WTC11 (cell line): ENCODE measurements at regions not wholly inside any gene's neighbourhood (a gene's known extent, or its start where the extent isn't known, plus 50 kb on each side); places are given as distances from the start of the nearest gene placed in this dataset.
A peak's percentile ranks its signal among the peaks of the same experiment; 100 is the strongest.

Source experiments
- ATAC-seq: fragments of 200-7000 bp; cut with Tn5 transposase; 2 replicates; pipeline ENCODE4 v1.10.0; 2021; ENCODE audit warnings: mild to moderate bottlenecking, moderate library complexity
- CTCF ChIA-PET: fragments of 300-600 bp; sonication (Branson Sonifier 250); formaldehyde crosslinking; loops from one replicate; lab custom pipeline; 2021; ENCODE audit warnings: antibody characterized with exemption; lab: Charles Lee
- POLR2A ChIA-PET: fragments of 350-600 bp; sonication (Branson Sonifier 250); formaldehyde crosslinking; loops from one replicate; lab custom pipeline; 2021; ENCODE audit warnings: antibody characterized with exemption; lab: Charles Lee
- DNase-seq: peaks from one replicate; pipeline ENCODE4 v3.0.0; 2021; ENCODE audit warnings: low spot score
- H3K27ac Mint-ChIP-seq: 2 replicates; pipeline ENCODE4 v1.8.0; 2021; ENCODE audit warnings: mixed read lengths
- H3K27me3 Mint-ChIP-seq: 2 replicates; pipeline ENCODE4 v1.8.0; 2021; ENCODE audit warnings: low read depth, mild to moderate bottlenecking, moderate library complexity, mixed read lengths
- H3K36me3 Mint-ChIP-seq: 2 replicates; pipeline ENCODE4 v1.8.0; 2021; ENCODE audit warnings: mixed read lengths
- H3K4me1 Mint-ChIP-seq: 2 replicates; pipeline ENCODE4 v1.8.0; 2022; ENCODE audit warnings: mixed read lengths
- H3K4me3 Mint-ChIP-seq: 2 replicates; pipeline ENCODE4 v1.8.0; 2021; ENCODE audit warnings: mild to moderate bottlenecking, moderate library complexity, mixed read lengths
- H3K9me3 Mint-ChIP-seq: 2 replicates; pipeline ENCODE4 v1.8.0; 2021; ENCODE audit warnings: mixed read lengths
- CREM ChIP-seq: sonication (generic); formaldehyde crosslinking; IDR thresholded peaks from 2 replicates; pipeline ENCODE4 v1.8.1; 2022; ENCODE audit warnings: mild to moderate bottlenecking, missing genetic modification reagents, moderate library complexity
- E2F5 ChIP-seq: sonication (generic); formaldehyde crosslinking; IDR thresholded peaks from 2 replicates; pipeline ENCODE4 v1.8.1; 2022; ENCODE audit warnings: mild to moderate bottlenecking, moderate library complexity, missing genetic modification reagents
- ELF4 ChIP-seq: sonication (generic); formaldehyde crosslinking; IDR thresholded peaks from 2 replicates; pipeline ENCODE4 v1.8.1; 2022; ENCODE audit warnings: low read depth, mild to moderate bottlenecking, moderate library complexity, missing genetic modification reagents
- ETV6 ChIP-seq: sonication (generic); formaldehyde crosslinking; IDR thresholded peaks from 2 replicates; pipeline ENCODE4 v1.8.1; 2022; ENCODE audit warnings: mild to moderate bottlenecking, missing genetic modification reagents
- FOXJ3 ChIP-seq: sonication (generic); formaldehyde crosslinking; IDR thresholded peaks from 2 replicates; pipeline ENCODE4 v1.9.0; 2021; ENCODE audit warnings: missing genetic modification reagents, mild to moderate bottlenecking, borderline replicate concordance
- FOXP4 ChIP-seq: sonication (generic); formaldehyde crosslinking; IDR thresholded peaks from 2 replicates; pipeline ENCODE4 v1.8.0; 2022; ENCODE audit warnings: mild to moderate bottlenecking, missing genetic modification reagents
- GTF2I ChIP-seq: fragments of 250-450 bp; sonication (Bioruptor Pico); conservative IDR thresholded peaks from 2 replicates; pipeline ENCODE4 v1.4.0; 2021; ENCODE audit warnings: mild to moderate bottlenecking
- IRF1 ChIP-seq: sonication (generic); formaldehyde crosslinking; IDR thresholded peaks from 2 replicates; pipeline ENCODE4 v1.8.0; 2023; ENCODE audit warnings: missing genetic modification reagents
- NR3C1 ChIP-seq: sonication (generic); formaldehyde crosslinking; conservative IDR thresholded peaks from 2 replicates; pipeline ENCODE4 v1.8.1; 2023; ENCODE audit warnings: low read depth, mild to moderate bottlenecking, missing genetic modification reagents
- OVOL2 ChIP-seq: fragments of 250-450 bp; sonication (Bioruptor Pico); IDR thresholded peaks from 2 replicates; pipeline ENCODE4 v1.9.0; 2021; ENCODE audit warnings: mild to moderate bottlenecking, borderline replicate concordance
- STAT6 ChIP-seq: sonication (generic); formaldehyde crosslinking; conservative IDR thresholded peaks from 2 replicates; pipeline ENCODE4 v1.8.1; 2023; ENCODE audit warnings: mild to moderate bottlenecking, low read depth, missing genetic modification reagents, moderate library complexity
- ZBTB43 ChIP-seq: sonication (generic); formaldehyde crosslinking; IDR thresholded peaks from 2 replicates; pipeline ENCODE4 v1.8.1; 2023; ENCODE audit warnings: mild to moderate bottlenecking, missing genetic modification reagents
- ZMAT4 ChIP-seq: fragments of 250-450 bp; sonication (Bioruptor Pico); IDR thresholded peaks from 2 replicates; pipeline ENCODE4 v1.9.0; 2021; ENCODE audit warnings: mild to moderate bottlenecking
- ZNF317 ChIP-seq: sonication (generic); formaldehyde crosslinking; IDR thresholded peaks from 2 replicates; pipeline ENCODE4 v1.8.1; 2023; ENCODE audit warnings: low read depth, mild to moderate bottlenecking, moderate library complexity, missing genetic modification reagents, borderline replicate concordance
- ZNF416 ChIP-seq: fragments of 250-450 bp; sonication (Bioruptor Pico); IDR thresholded peaks from 2 replicates; pipeline ENCODE4 v1.9.0; 2021; ENCODE audit warnings: mild to moderate bottlenecking, inconsistent platforms
- ZNF532 ChIP-seq: fragments of 250-450 bp; sonication (Bioruptor Pico); IDR thresholded peaks from 2 replicates; pipeline ENCODE4 v1.9.0; 2021; ENCODE audit warnings: mild to moderate bottlenecking, borderline replicate concordance

- no peaks in the 10 kb centered on the region for H3K36me3 Mint-ChIP-seq
- DNase-seq (no peak), ATAC-seq (peak; percentile 22; the same call in 1 of the 2 replicates)
- no peak overlapping the region for H3K4me3 Mint-ChIP-seq
- no peaks in the 10 kb centered on the region for H3K9me3 Mint-ChIP-seq
- H3K27ac Mint-ChIP-seq, result no peak overlapping the region
- peaks cover 28% of the 10 kb centered on the region for H3K4me1 Mint-ChIP-seq
- TF ChIP-seq CREM (CRISPR knock-in tag), result no peak
- no peak for TF ChIP-seq GTF2I (CRISPR knock-in tag)
- no peak for TF ChIP-seq ZNF532 (CRISPR knock-in tag)
- no peak for TF ChIP-seq FOXP4 (CRISPR knock-in tag)
- no peak for TF ChIP-seq STAT6 (CRISPR knock-in tag)
- H3K27me3 Mint-ChIP-seq, result no peaks in the 10 kb centered on the region
- CTCF ChIA-PET, result no interaction called here
- POLR2A ChIA-PET, result no interaction called here
Observed at GRCh38 chr2:52082646-52083045, 1050.7 kb upstream of the NRXN1 start.

GRCh38 chr2:52079602-52080001 lies 1047.7 kb upstream of the NRXN1 start:
- Mint-ChIP-seq H3K27me3 (no peaks in the 10 kb centered on the region), H3K4me1 (peaks cover 42% of the 10 kb centered on the region), H3K9me3 (peaks cover 15% of the 10 kb centered on the region), H3K36me3 (peaks cover 14% of the 10 kb centered on the region), H3K4me3 (no peak overlapping the region), H3K27ac (no peak overlapping the region)
- ATAC-seq, result no peak
- DNase-seq, result no peak
- CTCF ChIA-PET, result no interaction called here
- no peak for TF ChIP-seq NR3C1 (CRISPR knock-in tag)
- TF ChIP-seq OVOL2 (CRISPR knock-in tag), result no peak
- TF ChIP-seq E2F5, result no peak
- TF ChIP-seq ZNF416 (CRISPR knock-in tag), result no peak
- no peak for TF ChIP-seq IRF1 (CRISPR knock-in tag)
- TF ChIP-seq FOXJ3 (CRISPR knock-in tag), result no peak
- TF ChIP-seq ZNF317 (CRISPR knock-in tag), result no peak
- no peak for TF ChIP-seq ZMAT4
- no peak for TF ChIP-seq ZBTB43
- TF ChIP-seq ETV6 (CRISPR knock-in tag), result no peak
- TF ChIP-seq ELF4 (CRISPR knock-in tag), result no peak
- POLR2A ChIA-PET, result no interaction called here
